Tibial nerve (tissue), 4 donors: ENCODE measurements at regions not wholly inside any gene's neighbourhood (a gene's known extent, or its start where the extent isn't known, plus 50 kb on each side); places are given as distances from the start of the nearest gene placed in this dataset.

Source experiments
- DNase-seq, 2 donors: peaks; one replicate each; pipeline ENCODE4 v3.0.0-alpha.2; 2019; ENCODE audit warnings: low spot score in 2 of 2
- H3K27ac ChIP-seq, 4 donors: fragments of 200-600 bp; sonication (generic) in 3 of 4; one replicate each; pipeline ENCODE4 v1.5.1; 2017 to 2019; ENCODE audit warnings: mild to moderate bottlenecking in 1 of 4
- H3K27me3 ChIP-seq, 2 donors: fragments of 200-600 bp; sonication (generic) in 1 of 2; one replicate each; pipeline versions ENCODE4 v1.5.1 to v1.6.0; 2017 to 2019
- H3K36me3 ChIP-seq, 3 donors: fragments of 200-600 bp; sonication (generic); one replicate each; pipeline ENCODE4 v1.5.1; 2018 to 2019
- H3K4me1 ChIP-seq, 4 donors: fragments of 200-600 bp; sonication (generic) in 3 of 4; one replicate each; pipeline ENCODE4 v1.5.1; 2017 to 2019
- H3K4me3 ChIP-seq, 4 donors: fragments of 200-600 bp; sonication (generic) in 3 of 4; one replicate each; pipeline ENCODE4 v1.5.1; 2017 to 2019; ENCODE audit warnings: mild to moderate bottlenecking in 1 of 4, moderate library complexity in 1 of 4
- H3K9me3 ChIP-seq, 4 donors: fragments of 200-600 bp; sonication (generic) in 3 of 4; one replicate each; pipeline ENCODE4 v1.5.1; 2017 to 2019
- EP300 ChIP-seq, 2 donors: sonication (generic); formaldehyde crosslinking; IDR thresholded peaks; one replicate each; pipeline ENCODE4 v1.6.1; 2017; ENCODE audit warnings: antibody characterized with exemption in 2 of 2, mild to moderate bottlenecking in 1 of 2
- POLR2A ChIP-seq, 2 donors: fragments of 450-650 bp; IDR thresholded peaks; one replicate each; pipeline ENCODE4 v1.6.1; 2017; ENCODE audit warnings: antibody characterized with exemption in 2 of 2, mild to moderate bottlenecking in 2 of 2, moderate library complexity in 2 of 2
- WGBS, 2 donors: methylation state at CpG; one replicate each; pipeline ENCODE4 v1.1.5; 2018; 5-methylcytosine and 5-hydroxymethylcytosine counted together
- TF ChIP-seq, protein P1 (sequence below), 5 experiments: fragments of 200-600 bp in 3 of 5; fragments of 450-650 bp in 2 of 5; sonication (generic) in 3 of 5; IDR thresholded peaks; one replicate each; pipeline ENCODE4 v1.5.1; 2016 to 2019; ENCODE audit warnings: antibody characterized with exemption in 5 of 5, mild to moderate bottlenecking in 3 of 5, moderate library complexity in 2 of 5

DNA sequence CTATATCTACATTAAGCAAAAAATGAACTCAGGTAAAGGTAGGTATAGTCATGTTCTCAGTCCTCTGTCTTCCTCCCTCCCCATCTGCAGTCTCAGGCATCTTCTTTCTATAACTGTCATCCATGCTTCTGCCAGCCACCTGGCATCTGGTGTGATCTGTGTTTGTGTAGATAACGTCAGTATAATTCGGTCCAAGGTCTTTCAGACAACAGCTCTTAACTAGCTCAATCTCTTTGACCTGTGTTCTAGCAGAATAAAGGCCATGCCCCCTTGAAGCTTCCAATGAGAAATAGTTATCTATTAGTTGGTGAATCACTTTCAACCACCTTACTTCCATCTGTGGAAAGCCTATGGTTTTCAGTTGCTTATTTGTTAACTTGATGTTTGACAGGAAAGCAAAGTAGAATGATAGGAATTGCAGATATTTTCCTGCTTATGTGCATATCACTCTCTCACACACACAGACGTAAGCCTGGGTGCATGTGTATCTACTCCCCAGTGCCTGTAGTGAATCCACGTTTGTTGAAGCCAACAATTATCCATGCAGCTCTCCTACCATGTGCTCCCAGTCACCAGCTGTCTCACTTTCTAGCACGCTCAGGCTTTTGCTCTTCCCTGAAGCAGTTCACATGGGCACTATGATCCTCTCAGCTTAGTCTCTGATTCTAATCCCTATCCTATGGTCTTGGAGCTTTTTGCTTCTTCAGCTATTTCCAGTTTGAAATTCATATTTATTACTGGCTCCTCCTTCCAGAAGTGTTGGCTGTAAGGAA is 433.7 kb upstream of the MANEA start:
- no peaks in the 10 kb centered on the region for H3K36me3 ChIP-seq
- H3K9me3 ChIP-seq: no peaks in the 10 kb centered on the region
- no peak for DNase-seq
- H3K4me1 ChIP-seq: no peaks in the 10 kb centered on the region
- WGBS, 2 donors: 39 to 48% methylated on average over 5 of the region's 5 CpGs
- TF ChIP-seq, protein P1, sequence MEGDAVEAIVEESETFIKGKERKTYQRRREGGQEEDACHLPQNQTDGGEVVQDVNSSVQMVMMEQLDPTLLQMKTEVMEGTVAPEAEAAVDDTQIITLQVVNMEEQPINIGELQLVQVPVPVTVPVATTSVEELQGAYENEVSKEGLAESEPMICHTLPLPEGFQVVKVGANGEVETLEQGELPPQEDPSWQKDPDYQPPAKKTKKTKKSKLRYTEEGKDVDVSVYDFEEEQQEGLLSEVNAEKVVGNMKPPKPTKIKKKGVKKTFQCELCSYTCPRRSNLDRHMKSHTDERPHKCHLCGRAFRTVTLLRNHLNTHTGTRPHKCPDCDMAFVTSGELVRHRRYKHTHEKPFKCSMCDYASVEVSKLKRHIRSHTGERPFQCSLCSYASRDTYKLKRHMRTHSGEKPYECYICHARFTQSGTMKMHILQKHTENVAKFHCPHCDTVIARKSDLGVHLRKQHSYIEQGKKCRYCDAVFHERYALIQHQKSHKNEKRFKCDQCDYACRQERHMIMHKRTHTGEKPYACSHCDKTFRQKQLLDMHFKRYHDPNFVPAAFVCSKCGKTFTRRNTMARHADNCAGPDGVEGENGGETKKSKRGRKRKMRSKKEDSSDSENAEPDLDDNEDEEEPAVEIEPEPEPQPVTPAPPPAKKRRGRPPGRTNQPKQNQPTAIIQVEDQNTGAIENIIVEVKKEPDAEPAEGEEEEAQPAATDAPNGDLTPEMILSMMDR (IDR thresholded peaks at IDR 0.05): no peak
- H3K27ac ChIP-seq: no peak overlapping the region
- no peaks in the 10 kb centered on the region for H3K27me3 ChIP-seq
- H3K4me3 ChIP-seq: no peak overlapping the region

DNA sequence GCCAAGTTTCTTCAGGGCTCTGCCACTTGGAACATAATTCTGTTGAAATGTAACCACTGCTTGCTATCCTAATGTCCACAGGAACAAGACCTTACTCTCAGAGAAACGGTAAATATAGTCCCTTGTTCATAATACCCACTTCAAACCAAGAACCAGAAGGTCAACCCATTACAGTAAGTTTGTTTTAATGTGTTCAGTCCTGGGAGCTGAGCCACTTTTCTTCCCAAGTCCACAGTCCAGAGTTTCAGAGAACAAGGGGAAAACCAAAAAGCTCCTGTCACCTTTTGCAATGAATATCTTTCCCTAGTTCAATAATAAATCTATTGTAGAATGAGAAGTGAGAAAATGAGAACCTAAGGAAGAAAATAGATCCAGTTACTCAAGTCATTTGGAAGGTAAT is 431.9 kb upstream of the MANEA start:
- no peaks in the 10 kb centered on the region for H3K36me3 ChIP-seq
- H3K27ac ChIP-seq: no peak overlapping the region
- DNase-seq: no peak
- no peaks in the 10 kb centered on the region for H3K9me3 ChIP-seq
- TF ChIP-seq POLR2A (IDR thresholded peaks at IDR 0.05) (no peak), EP300 (IDR thresholded peaks at IDR 0.05) (no peak)
- TF ChIP-seq, protein P1 (IDR thresholded peaks at IDR 0.05): no peak
- no peaks in the 10 kb centered on the region for H3K27me3 ChIP-seq
- H3K4me1 ChIP-seq: no peaks in the 10 kb centered on the region
- H3K4me3 ChIP-seq: no peak overlapping the region
- WGBS, 2 donors: 25 to 41% methylated on average over 1 of the region's 1 CpG

DNA sequence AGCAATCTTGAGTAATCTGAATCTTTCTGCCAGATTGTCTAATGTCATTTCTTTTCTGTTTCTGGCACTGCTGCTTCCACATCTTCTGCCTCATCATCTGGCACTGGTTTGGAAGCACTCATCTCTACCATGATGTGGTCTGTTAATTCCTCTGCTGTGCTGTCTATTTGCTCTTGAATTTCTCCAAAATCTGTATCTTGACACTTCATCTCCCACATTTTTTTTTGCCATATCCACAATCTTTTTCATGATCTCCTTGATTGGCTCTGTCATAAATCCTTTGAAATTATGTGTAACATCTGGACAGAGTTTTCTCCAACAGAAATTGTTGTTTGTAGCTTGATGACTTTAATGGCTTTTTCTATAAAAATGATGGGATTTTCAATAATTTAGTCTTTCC is 417.8 kb upstream of the MANEA start:
- DNase-seq: no peak
- no peaks in the 10 kb centered on the region for H3K27me3 ChIP-seq
- no peaks in the 10 kb centered on the region for H3K36me3 ChIP-seq
- H3K4me1 ChIP-seq: no peaks in the 10 kb centered on the region
- no peak overlapping the region for H3K4me3 ChIP-seq
- no peaks in the 10 kb centered on the region for H3K9me3 ChIP-seq
- TF ChIP-seq POLR2A (IDR thresholded peaks at IDR 0.05) (no peak), EP300 (IDR thresholded peaks at IDR 0.05) (no peak)
- TF ChIP-seq, protein P1 (IDR thresholded peaks at IDR 0.05): no peak
- H3K27ac ChIP-seq: no peak overlapping the region

DNA sequence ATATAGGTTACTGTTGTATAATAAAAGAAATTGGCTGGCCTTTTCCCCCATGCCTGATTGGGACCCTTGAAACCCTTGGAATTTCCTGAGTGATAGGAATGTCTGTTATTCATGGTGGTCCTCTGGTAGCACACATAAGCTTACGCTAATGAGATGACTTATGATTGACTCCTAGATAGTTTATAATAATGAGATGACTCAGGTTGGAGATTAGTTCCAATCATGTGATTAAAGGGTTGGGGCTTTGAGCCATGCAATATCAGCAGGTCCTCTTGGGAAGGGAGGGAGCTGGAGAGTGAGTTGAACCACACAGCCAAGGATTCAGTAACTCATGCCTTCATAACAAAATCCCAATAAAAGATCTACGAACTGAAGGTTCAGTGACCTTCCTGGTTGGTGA is 407.6 kb upstream of the MANEA start:
- H3K36me3 ChIP-seq: no peaks in the 10 kb centered on the region
- TF ChIP-seq, protein P1 (IDR thresholded peaks at IDR 0.05): no peak
- TF ChIP-seq POLR2A (IDR thresholded peaks at IDR 0.05) (no peak), EP300 (IDR thresholded peaks at IDR 0.05) (no peak)
- DNase-seq: no peak

DNA sequence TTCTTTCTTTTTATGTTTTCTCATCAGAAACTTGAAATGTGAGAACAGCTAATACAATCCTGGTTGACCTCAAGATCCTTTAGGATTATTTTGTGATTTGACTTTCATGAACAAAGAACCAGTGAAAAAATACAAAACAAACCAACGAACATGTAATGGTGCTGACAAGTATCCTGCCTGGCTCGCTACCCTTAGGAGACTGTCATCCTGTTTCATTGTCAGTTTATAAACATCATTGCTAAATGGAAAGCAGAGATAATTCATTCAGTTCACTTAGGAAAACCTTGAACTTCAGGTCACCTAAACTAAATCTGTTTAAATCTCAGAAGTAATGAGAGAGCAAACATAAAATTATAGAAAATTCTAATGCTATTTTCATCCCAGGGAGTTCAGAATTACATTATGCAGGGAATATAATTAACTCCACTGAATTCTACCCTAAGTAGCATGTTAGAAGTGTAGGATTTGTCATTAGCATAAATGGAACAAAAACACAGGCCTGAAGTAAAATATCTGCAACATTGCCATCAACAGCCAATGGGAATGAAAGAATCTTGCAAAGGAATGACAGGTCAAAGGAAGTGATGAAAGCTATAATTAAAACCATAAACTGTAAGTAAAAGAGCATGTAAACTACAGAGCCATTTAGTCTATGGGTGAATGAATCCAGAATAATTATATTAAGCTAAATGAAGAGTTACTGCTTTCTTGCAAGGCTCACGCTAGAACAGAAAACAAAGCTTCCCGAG is 401.2 kb upstream of the MANEA start:
- no peak for DNase-seq
- Histone ChIP-seq H3K4me3 (no peak overlapping the region), H3K4me1 (no peaks in the 10 kb centered on the region), H3K9me3 (no peaks in the 10 kb centered on the region), H3K27ac (no peak overlapping the region), H3K36me3 (no peaks in the 10 kb centered on the region), H3K27me3 (no peaks in the 10 kb centered on the region)
- TF ChIP-seq EP300 (IDR thresholded peaks at IDR 0.05) (no peak), POLR2A (IDR thresholded peaks at IDR 0.05) (no peak)
- TF ChIP-seq, protein P1 (IDR thresholded peaks at IDR 0.05): no peak
- WGBS, 2 donors: 34 to 40% methylated on average over 4 of the region's 4 CpGs

More for the DNA sequence above, 407.6 kb upstream of the MANEA start:
- no peaks in the 10 kb centered on the region for H3K4me1 ChIP-seq
- no peaks in the 10 kb centered on the region for H3K27me3 ChIP-seq
- no peaks in the 10 kb centered on the region for H3K9me3 ChIP-seq
- no peak overlapping the region for H3K27ac ChIP-seq
- WGBS, 2 donors: 24 to 55% methylated on average over 2 of the region's 2 CpGs
- no peak overlapping the region for H3K4me3 ChIP-seq
